IPS-NIHi7 (cell line): ENCODE measurements at regions not wholly inside any gene's neighbourhood (a gene's known extent, or its start where the extent isn't known, plus 50 kb on each side); places are given as distances from the start of the nearest gene placed in this dataset.
"Not testable (repeated sequence)": the region's sequence is repeated elsewhere in the genome, so short reads cannot be mapped to it uniquely, and the experiment has no call there.

Source experiments
- DNase-seq: peaks from one replicate; pipeline ENCODE4 v3.0.0; 2012; ENCODE audit warnings: mixed read lengths; ENCODE audit errors: extremely low spot score

GRCh38 chr7:27412164-27412563 is 169.6 kb downstream of the EVX1 start:
- no peak for DNase-seq

GRCh38 chr7:27418541-27418940 is 175.9 kb downstream of the EVX1 start:
- DNase-seq: no peak

- no peak for DNase-seq
These were observed 177.1 kb downstream of the EVX1 start for GRCh38 chr7:27419581-27420177.

GRCh38 chr7:27420702-27421101 is 178.1 kb downstream of the EVX1 start:
- DNase-seq: no peak

- no peak for DNase-seq
These were observed 180.7 kb downstream of the EVX1 start for GRCh38 chr7:27423290-27423689.

- no peak for DNase-seq
These were observed 181.2 kb downstream of the EVX1 start for GRCh38 chr7:27423821-27424220.

- no peak for DNase-seq
These were observed 181.6 kb downstream of the EVX1 start for GRCh38 chr7:27424231-27424630.

GRCh38 chr7:27424749-27425148 is 182.1 kb downstream of the EVX1 start:
- no peak for DNase-seq

GRCh38 chr7:27427416-27427815 is 184.8 kb downstream of the EVX1 start:
- no peak for DNase-seq

GRCh38 chr7:27430105-27430504 is 187.5 kb downstream of the EVX1 start:
- DNase-seq: no peak

GRCh38 chr7:27431465-27431864 is 188.9 kb downstream of the EVX1 start:
- DNase-seq: no peak

GRCh38 chr7:27433581-27433980 is 191.0 kb downstream of the EVX1 start:
- no peak for DNase-seq

GRCh38 chr7:27434756-27435400 is 192.3 kb downstream of the EVX1 start:
- DNase-seq: peak; percentile 37

GRCh38 chr7:27435461-27435860 is 192.9 kb downstream of the EVX1 start:
- no peak for DNase-seq

GRCh38 chr7:27438881-27439589 is 196.4 kb downstream of the EVX1 start:
- DNase-seq: no peak

GRCh38 chr7:27442455-27442854 is 199.9 kb downstream of the EVX1 start:
- DNase-seq: no peak

GRCh38 chr7:27449046-27449445 is 206.4 kb downstream of the EVX1 start:
- not testable (repeated sequence) for DNase-seq

- DNase-seq: no peak
These were observed 208.8 kb downstream of the HIBADH start for GRCh38 chr7:27453702-27454405.

GRCh38 chr7:27457120-27457519 is 205.6 kb downstream of the HIBADH start:
- not testable (repeated sequence) for DNase-seq

- DNase-seq: not testable (repeated sequence)
These were observed 204.8 kb downstream of the HIBADH start for GRCh38 chr7:27457603-27458565.

- no peak for DNase-seq
These were observed 203.5 kb downstream of the HIBADH start for GRCh38 chr7:27459021-27459730.
